GM23338 (cell line): ENCODE measurements at regions not wholly inside any gene's neighbourhood (a gene's known extent, or its start where the extent isn't known, plus 50 kb on each side); places are given as distances from the start of the nearest gene placed in this dataset.

Experiments used
- CREB1 ChIP-seq: fragments of 250-450 bp; sonication (Bioruptor Pico); IDR thresholded peaks from 2 replicates; pipeline ENCODE4 v1.5.0; 2020; ENCODE audit warnings: low read depth, mild to moderate bottlenecking, moderate library complexity
- CTCF ChIP-seq, 2 experiments: fragments of 200-600 bp in 1 of 2; sonication (generic) in 1 of 2; conservative IDR thresholded peaks; 2 replicates each; pipeline versions ENCODE4 v1.5.1 to v1.6.1; 2016 to 2017; ENCODE audit warnings: antibody characterized with exemption in 2 of 2, low read depth in 2 of 2, mild to moderate bottlenecking in 2 of 2, moderate library complexity in 1 of 2
- EZH2 ChIP-seq: fragments of 200-600 bp; sonication (generic); IDR thresholded peaks from one replicate; pipeline ENCODE4 v1.8.0; 2017; ENCODE audit warnings: antibody characterized with exemption, mild to moderate bottlenecking, low read depth; ENCODE audit not compliant: unreplicated experiment
- EZH2phosphoT487 ChIP-seq: fragments of 200-600 bp; sonication (generic); IDR thresholded peaks from one replicate; pipeline ENCODE4 v1.8.1; 2018; ENCODE audit warnings: antibody characterized with exemption; ENCODE audit not compliant: unreplicated experiment
- POLR2AphosphoS5 ChIP-seq: IDR thresholded peaks from 2 replicates; pipeline ENCODE4 v1.6.1; 2016; ENCODE audit warnings: antibody characterized with exemption, low read depth
- REST ChIP-seq: IDR thresholded peaks from one replicate; pipeline ENCODE4 v1.6.1; 2018; ENCODE audit warnings: antibody characterized with exemption; ENCODE audit not compliant: unreplicated experiment
- TF ChIP-seq, protein P1 (sequence below): IDR thresholded peaks from 2 replicates; pipeline ENCODE4 v1.6.1; 2016; ENCODE audit warnings: antibody characterized with exemption

DNA sequence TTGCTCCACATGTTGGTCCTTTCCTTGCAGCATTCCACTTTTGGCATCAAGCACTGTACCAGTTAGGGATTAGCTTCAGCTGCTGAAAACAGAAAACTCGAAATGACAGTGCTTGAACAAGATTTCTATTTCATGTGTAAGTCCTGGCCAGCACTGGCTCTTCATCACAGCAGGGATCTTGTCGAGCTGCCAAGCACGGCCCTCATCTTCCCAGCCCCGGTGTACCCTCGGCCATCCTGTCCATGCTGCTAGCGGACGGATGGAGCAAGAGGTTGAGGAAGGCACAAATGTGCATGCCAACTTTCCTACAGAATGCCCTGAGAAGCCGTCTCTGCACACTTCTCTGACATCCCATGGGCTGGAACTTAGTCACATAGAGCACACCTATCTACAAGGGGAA is 130.6 kb downstream of the TENT4A start:
- no peak for TF ChIP-seq CTCF (conservative IDR thresholded peaks at IDR 0.05; ENCODE audit: low read depth in 2 of 2)
- TF ChIP-seq POLR2AphosphoS5, result no peak
- no peak for TF ChIP-seq EZH2phosphoT487
- no peak for TF ChIP-seq REST
- TF ChIP-seq EZH2, result no peak
- no peak for TF ChIP-seq CREB1 (CRISPR knock-in tag)
- TF ChIP-seq, protein P1, sequence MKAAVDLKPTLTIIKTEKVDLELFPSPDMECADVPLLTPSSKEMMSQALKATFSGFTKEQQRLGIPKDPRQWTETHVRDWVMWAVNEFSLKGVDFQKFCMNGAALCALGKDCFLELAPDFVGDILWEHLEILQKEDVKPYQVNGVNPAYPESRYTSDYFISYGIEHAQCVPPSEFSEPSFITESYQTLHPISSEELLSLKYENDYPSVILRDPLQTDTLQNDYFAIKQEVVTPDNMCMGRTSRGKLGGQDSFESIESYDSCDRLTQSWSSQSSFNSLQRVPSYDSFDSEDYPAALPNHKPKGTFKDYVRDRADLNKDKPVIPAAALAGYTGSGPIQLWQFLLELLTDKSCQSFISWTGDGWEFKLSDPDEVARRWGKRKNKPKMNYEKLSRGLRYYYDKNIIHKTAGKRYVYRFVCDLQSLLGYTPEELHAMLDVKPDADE, result no peak
